ENCODE measurements at regions not wholly inside any gene's neighbourhood (a gene's known extent, or its start where the extent isn't known, plus 50 kb on each side); places are given as distances from the start of the nearest gene placed in this dataset.
"Not testable (repeated sequence)": the region's sequence is repeated elsewhere in the genome, so short reads cannot be mapped to it uniquely, and the experiment has no call there.

DNA sequence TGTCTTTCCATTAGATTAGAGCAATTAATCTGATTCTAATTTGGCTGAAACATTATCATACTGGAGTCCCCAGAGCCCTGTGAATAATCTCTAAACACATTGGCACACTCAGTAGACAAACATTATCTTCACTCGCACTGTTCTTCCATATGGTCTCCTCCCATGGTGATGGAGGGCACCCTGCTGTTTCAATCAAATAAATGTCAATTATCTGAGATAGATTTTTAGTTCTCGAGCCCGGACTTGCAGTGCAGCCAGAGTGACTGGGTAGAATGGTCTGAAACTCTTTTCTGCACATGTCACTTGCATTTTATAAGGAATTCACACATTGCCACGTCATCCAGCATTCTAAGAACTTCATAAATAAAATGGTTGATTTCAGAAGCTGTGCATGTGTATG is 90.6 kb upstream of the MAP3K7 start:
- DNase-seq, result no peak

DNA sequence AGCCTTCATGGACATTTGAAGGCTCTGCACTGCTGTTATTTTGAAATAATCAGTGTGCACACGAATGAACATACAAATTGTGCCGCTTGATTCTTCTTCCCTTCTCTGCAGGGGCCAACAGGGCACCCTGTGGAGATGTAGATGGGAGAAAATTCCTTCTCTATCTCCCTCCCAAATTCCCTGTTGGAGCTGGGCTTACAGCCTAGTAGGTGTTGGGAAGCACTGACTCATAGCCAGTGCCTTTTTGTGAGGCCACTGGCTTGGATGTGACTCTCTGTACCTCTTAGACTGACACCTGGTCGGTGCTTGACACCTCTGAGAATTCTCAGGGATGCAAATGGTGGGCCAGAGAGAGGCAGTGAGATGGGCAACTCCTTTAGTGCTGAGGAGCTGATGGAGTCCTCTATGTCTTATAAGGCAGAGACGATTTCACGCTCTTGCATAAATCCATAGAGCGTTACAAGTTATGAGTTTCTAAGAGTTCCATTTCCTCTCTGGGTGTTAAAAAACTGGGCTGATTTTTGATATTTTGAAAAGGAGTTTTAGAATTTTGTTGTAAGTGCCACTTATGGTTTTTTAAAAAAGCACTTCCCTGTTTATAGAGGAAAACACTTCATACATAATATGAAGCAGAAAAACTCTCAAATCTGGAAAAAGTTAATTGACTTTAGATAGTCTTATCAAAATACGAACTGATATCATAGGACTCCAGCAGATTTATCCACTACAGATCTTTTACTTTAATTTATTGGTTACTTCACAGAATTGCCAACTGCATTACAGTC is 89.8 kb upstream of the MAP3K7 start:
- no peak for DNase-seq

DNA sequence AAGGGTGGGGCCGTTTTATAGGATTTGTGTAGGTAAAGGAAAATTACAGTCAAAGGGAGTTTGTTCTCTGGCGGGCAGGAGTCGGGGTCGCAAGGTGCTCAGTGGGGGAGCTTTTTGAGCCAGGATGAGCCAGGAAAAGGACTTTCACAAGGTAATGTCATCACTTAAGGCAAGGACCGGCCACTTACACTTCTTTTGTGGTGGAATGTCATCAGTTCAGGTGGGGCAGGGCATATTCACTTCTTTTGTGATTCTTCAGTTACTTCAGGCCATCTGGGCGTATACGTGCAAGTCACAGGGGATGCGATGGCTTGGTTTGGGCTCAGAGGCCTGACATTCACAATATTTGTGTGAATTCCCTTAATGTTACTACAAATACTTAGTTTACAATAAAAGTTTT is 88.2 kb upstream of the MAP3K7 start:
- not testable (repeated sequence) for DNase-seq

DNA sequence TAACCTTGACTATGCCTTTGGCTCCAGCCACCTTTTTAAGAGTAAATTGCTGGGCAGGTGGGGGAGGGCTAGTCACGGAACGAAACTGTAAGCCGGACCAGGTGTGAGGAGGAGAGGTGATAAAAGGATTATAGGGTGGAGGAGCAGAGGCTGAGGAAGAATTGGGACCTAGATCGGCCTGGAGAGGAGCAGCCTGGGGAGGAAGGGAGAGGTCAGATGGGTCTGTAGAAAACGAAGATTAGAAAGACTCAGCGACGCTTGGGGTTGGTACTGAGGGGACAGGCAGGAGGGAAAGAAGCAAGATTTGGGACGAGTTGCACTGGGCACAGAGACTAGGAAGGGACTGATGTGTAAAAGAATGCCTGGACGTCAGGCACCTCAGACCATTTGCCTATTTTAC is 87.2 kb upstream of the MAP3K7 start:
- DNase-seq, result not testable (repeated sequence)

DNA sequence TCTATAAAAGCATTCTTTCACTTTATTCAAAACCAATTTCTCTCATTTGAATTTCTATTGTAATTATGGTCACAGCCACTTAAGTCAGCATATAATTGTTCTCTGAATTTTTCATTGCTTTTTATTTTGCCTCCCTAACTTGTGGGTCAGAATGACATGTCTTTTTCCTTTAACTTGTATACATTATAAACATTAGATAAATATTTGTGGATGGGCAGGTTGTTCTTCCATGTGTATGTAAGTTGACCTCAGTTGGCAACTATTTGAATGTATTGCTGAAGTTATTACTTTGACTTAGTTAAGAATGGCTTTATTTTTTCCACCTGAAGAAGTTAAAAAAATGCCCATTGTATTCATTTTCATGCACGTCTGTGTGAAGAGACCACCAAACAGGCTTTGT is 83.0 kb upstream of the MAP3K7 start:
- DNase-seq, result no peak

DNA sequence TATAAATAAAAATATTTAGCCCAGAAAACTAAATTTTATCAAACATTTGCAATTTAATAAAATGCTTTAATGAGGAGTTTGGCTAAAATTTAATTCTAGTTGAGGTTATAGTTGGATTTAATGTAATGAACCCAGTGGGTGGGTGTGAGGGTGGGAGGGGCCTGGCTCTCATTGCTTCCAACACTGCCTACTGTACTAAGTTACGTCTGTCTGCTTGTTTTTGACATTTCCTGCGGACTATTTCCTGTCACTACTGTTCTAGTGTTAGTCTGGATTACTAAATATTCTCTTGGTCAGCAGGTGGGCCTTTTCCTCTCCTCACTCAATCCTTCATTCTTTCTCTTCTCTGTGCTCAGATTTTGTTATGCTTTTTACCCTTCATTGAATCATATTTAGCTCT is 82.5 kb upstream of the MAP3K7 start:
- no peak for DNase-seq

DNA sequence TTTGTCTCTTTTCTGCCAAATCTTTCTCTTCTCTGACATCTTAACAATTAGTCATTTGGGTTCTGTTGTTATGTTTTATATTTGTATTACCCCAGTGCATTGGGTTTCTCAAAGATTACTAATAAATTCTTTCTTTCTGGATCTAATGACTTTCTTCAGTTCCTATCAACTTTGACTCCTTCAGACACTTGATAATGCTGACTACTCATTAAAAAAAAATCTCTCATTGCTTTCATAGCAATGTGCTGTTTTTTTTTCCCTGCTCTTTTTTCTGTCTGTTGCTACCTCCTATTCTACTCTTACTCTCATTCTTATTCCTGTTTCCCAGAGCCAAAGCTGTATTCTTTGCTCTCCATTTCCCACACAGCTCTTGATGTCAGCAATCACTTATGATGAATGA is 81.3 kb upstream of the MAP3K7 start:
- DNase-seq, result no peak

DNA sequence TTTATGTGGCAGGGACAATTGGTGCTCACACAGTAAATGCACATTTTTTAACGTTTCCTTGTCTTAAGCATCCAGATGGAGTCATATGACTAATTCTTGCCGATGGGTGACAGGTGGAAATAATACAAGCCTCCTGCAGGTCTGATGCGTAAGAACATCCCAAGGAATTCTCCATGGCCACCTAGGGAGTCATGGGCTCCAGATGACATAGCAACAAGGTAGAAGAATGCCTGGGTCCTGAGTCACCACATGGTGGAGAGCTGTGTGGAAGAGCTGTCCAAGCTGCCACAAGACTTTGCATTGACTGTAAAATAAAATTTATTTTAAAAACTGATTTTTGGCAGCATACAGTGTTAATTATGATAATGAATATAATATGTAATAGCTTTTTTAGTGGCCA is 77.0 kb upstream of the MAP3K7 start:
- DNase-seq, result no peak

DNA sequence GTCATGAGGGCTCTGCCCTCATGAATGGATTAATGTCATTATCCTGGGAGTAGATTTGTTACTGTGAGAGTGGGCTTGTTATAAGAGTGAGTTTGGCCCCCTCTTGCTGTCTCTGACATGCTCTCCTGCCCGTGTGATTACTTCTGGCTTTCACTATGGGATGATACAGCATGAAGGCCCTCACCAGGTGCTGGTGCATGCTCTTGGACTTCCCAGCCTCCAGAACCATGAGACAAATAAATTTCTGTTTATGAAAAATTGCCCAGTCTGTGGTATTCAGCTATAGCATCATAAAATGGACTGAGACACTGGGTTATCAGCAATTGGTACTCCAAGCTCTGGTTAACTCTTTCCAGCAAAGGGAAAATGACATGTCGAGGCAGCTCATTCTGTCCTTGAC is 76.2 kb upstream of the MAP3K7 start:
- DNase-seq, result no peak

DNA sequence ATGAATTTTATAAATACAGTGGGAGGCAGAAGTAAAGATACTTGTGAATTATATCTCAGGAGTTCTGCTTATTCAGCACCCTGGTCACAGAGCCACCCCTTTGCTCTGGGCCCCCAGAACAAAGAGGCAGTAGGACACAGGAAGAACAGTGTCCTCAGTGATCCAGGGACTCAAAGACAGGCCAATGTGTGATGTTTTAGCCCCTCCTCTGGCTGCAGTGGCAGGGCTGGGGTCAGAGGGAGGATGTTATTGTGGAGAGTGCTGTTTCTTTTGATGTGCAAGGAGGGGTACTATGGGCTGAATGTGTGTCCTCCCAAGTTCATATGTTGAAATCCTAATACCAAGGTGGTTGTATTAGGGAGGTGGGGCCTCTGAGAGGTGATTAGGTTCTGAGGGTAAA is 74.1 kb upstream of the MAP3K7 start:
- no peak for DNase-seq

DNA sequence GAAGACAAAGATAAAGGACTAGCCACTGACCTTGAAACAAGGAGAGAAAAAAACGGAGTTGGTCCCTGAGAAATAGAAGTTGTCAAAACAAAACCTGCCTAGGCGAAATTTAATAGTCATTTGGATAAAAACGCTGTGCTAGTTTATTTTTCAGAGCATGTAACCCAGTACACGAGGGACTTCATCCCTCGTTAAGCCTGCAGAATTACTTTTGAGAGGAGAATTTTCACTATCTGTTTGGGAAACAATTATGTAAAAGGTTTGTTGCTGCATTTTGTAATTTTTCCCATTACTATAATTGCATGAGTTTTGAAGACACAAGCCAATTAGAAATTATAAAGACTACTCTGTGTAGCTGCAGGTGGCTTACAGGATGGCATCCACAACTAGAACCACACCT is 71.6 kb upstream of the MAP3K7 start:
- DNase-seq, result no peak

DNA sequence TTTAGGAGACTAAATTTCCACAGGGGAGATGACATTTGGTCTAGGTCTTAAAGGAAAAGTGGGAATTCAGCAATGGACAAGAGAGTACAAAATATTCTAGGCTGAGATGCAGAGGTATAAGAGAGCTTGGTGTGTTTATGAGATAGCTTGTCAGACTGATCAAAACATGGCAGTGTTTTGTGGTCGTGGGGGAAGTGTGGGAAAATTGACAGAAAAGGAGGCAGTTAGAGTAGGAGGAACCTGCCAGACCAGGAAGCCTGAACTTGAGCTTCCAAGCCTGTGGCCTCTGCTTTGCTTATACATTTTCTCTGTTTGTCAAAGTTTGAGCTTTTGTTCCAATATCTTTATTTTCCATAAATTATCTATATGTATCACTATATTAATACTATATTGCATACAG is 69.5 kb upstream of the MAP3K7 start:
- DNase-seq, result no peak

DNA sequence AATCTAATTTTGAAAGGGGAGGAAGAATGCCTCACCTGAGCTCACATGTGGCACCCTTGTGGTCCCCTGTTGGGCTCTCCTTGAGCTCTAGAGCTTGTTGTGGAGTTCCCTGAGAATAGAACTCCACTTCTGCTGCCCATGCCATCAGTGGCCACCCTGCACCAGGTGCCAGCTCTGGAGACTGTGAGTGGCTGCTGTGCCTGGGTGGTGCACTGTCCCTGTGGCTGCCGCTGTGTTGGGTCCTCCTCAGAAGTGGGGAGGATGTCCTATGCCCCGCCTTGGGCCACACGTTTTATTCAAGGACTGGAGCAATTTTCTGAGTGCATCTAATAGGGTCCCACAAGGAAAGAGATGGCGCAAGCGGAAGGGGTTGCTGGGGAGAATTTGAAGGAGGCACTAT is 67.9 kb upstream of the MAP3K7 start:
- no peak for DNase-seq

DNA sequence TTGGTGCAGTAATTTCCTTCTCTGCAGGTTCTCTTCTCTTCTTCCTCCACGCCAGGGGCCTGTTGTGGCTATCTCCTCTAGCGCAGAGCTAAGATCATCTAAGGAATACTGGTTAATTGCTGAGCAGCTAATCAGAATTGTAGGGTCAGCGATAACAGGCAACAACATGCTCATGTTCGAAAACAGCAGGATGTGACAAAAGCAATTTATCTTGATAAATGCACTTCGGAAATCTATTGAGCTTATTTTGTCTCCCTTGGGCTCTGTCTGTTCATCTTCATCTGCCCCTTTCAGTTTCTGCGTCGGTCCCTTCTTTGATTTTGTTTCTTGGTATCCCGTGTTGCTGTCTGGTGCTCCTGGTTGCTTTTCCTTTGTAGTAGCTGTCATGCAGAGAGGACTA is 67.3 kb upstream of the MAP3K7 start:
- no peak for DNase-seq

DNA sequence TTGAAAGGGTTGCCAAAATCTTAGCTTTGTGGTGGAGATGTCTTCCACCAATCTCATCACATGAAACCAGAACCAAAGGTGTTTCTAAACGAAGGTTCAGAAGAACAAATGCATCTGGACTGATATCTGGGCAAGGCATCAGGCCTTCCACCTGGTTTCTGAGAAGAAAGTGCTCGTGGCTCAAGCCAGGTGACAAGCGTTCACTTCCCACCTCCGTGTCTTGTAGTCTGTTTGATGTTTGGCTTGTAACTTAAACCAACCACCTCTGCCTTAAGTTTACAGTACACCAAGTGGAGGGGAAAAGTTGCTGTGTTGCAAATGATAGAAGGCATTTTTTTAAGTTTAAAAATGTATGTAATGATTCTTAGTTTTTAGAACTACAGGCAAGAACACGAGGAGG is 66.9 kb upstream of the MAP3K7 start:
- no peak for DNase-seq

DNA sequence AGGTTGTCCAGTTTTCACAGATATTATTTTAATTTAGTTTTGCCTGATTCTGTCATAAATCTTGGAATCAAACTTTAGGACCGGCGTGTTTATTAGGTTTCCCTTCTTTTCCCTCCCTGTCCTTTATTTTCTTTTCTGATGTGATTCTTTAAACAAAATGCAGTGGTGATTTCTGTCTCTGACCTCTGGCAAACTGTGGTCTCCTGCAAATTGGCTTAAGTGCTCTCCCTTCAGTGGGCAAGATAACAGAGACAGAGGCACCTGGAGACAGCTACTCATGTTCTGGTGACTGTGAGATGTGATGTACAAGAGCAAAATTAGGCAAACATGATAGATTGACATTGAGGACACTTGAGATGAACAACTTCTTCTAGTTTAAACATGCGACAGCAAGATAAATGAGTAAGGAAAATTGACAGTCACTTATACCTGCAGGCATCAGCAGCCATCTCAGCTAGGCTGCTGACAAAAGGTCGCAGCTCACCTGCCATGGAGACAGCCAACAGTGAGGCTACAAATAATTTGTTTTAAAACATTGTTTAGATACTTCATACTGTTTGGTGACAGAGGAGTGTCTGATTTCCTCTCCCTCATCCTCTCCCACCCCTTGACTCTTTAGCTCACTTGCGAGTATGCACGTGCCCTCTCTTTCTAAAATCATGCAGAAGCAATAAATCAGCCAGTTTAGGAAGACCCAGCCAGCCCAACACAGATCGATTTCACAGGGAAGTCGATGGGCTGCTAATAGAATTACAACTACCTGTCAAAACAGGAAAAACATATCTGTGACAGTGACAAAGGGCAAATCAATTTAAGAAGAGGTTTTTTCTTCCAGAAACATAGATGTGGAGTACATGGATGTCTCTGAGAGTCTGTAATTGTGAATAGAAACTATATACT is 63.4 kb upstream of the MAP3K7 start:
- DNase-seq, result no peak

DNA sequence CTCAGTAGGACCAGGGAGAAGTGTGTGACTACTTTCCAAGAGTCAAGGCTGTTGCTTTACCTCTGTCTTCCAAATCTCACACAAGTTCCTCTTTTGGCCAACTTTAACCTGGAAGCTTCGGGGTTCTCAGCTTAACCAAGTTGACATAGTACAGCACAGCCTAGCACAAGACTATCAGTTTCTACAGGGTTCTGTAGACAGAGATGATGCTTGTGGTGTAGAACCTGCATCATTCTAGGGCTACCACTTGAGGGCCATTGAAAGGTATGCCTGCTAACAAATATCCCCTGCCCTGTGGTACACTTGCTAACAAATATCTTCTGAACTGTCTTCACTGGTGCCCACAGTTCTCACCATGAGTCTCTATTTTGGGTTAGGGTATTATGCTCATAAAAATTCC is 62.0 kb upstream of the MAP3K7 start:
- no peak for DNase-seq

DNA sequence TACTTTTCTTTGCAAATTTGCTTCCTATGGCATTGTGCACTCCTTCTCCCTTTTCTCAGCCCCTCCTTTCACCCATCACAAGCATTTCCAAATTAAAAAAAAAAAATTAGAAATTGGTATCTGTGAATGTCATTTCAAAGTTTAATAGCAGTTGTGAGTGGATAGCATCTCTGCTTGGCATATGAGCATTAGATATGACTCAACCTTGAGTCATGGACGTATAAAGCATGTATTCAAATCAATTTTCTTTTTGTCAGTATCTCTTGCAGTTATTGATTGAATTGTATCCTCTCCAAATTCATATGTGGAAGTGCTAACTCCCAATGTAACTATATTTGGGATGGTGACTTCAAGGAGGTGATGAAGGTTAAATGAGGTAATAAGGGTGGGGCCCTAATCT is 60.1 kb upstream of the MAP3K7 start:
- no peak for DNase-seq

DNA sequence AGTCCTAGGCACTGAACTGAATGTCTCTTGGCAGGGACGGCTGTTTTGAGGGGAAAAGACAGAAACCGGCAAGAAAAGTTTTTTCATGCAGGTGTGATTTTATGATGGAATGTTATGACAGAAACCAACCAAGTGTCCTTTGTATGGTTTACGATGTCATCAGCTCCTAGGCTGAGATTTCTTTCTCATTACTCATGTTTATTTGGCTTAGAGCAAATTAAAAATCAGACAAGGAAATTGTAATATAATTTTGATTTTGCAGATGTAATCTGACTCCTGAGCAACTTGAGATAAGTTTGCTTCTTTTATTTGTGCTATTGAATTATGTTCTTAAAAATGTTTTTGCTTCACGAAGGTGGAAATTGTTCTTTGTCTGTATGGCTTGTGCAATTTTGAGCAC is 58.8 kb upstream of the MAP3K7 start:
- no peak for DNase-seq

DNA sequence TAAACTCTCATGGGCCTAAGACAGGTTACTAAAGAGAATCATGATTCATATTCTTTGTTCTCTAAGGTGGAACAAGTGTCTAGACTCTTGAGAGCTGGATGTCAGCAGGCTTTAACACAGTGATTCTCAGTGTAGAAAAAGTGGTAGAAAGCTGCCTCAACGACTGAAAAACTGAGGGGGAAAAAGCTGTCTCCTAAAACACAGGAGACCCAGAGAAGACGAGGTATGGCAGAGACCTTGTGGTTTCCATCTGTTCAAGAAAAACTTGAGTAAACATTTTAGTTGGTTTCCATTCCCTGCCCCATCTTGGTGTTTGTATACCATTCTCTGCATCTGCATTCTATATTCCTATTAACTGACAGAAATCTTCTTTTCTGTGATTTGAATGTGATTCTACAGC is 57.6 kb upstream of the MAP3K7 start:
- DNase-seq, result no peak

DNA sequence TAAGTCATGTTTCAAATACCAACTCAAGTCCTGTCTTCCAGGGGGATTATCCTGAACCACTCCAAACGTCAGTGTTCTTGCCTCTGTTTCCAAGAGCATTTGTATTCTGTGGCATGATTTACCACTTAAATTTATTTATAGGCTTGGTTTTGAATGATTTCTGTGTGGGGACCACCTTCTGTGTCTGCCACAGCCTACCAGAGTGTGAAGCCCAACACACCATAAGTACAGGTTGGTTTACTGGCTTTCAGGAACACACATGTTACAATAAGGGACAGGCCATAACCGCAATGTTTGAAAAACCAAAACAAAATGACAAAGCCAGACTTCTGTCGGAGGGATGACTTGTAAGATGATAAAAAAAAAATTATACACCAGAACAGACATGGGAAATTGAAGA is 56.5 kb upstream of the MAP3K7 start:
- no peak for DNase-seq

DNA sequence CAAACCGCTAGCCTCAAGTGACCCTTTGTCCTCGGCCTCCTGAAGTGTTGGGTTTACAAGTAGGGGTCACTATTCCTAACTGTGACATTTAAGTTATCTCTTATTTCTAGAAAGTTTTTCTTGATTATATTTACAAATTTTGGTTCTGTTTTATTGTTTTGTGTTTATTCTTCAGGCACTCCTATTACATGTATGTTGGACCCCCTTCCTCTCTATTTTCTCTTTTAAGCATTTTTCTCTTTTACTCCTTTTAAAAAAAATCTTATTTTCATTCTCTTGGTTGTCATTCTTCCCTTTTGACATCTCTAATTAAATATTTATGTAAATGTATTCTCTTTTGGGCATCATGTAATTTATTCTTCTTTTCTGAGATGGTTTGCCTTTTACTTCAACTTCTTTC is 50.4 kb upstream of the MAP3K7 start:
- DNase-seq, result no peak

All from muscle of arm (tissue), 1 donor.